Neural cell (in vitro differentiated cells): ENCODE measurements at regions not wholly inside any gene's neighbourhood (a gene's known extent, or its start where the extent isn't known, plus 50 kb on each side); places are given as distances from the start of the nearest gene placed in this dataset.
"Not testable (repeated sequence)": the region's sequence is repeated elsewhere in the genome, so short reads cannot be mapped to it uniquely, and the experiment has no call there.

Experiments
- H2AFZ ChIP-seq: fragments of 200-600, 300-800 bp; sonication (generic), shearing (Covaris generic); 2 replicates; pipeline ENCODE4 v1.6.0; 2014; ENCODE audit warnings: low read depth, mild to moderate bottlenecking, antibody characterized with exemption, low read length, moderate library complexity
- H3F3A ChIP-seq: fragments of 200-600 bp; shearing (Covaris generic); 2 replicates; pipeline ENCODE4 v1.6.1; 2016; ENCODE audit warnings: mild to moderate bottlenecking, moderate library complexity, mixed read lengths, antibody characterized with exemption, low read length; ENCODE audit not compliant: insufficient read depth, poor library complexity, severe bottlenecking
- H3K27ac ChIP-seq: fragments of 200-600, 300-800 bp; sonication (generic), shearing (Covaris generic); 2 replicates; pipeline ENCODE4 v1.5.1; 2014; ENCODE audit warnings: mild to moderate bottlenecking, low read length, moderate library complexity
- H3K27me3 ChIP-seq: fragments of 300-800, 200-600 bp; sonication (generic), shearing (Covaris generic); 2 replicates; pipeline ENCODE4 v1.6.0; 2014; ENCODE audit warnings: mild to moderate bottlenecking, low read depth, low read length, moderate library complexity; ENCODE audit not compliant: insufficient read depth
- H3K36me3 ChIP-seq: fragments of 300-800, 200-600 bp; sonication (generic), shearing (Covaris generic); 2 replicates; pipeline ENCODE4 v1.5.1; 2014; ENCODE audit warnings: mild to moderate bottlenecking, antibody characterized with exemption, low read length, moderate library complexity; ENCODE audit not compliant: insufficient read depth
- H3K4me2 ChIP-seq: fragments of 300-800, 200-600 bp; sonication (generic), shearing (Covaris generic); 2 replicates; pipeline ENCODE4 v1.6.0; 2014; ENCODE audit warnings: mild to moderate bottlenecking, low read length
- H3K4me3 ChIP-seq: fragments of 300-800, 200-600 bp; sonication (generic), shearing (Covaris generic); 2 replicates; pipeline ENCODE4 v1.5.1; 2014; ENCODE audit warnings: mild to moderate bottlenecking, low read length, moderate library complexity
- H3K79me2 ChIP-seq: fragments of 200-600 bp; shearing (Covaris generic); replicated peaks from 2 replicates; pipeline ENCODE4 v1.6.0; 2014; ENCODE audit warnings: mild to moderate bottlenecking, low read length, moderate library complexity; ENCODE audit not compliant: insufficient read depth
- H3K9ac ChIP-seq: fragments of 300-800, 200-600 bp; sonication (generic), shearing (Covaris generic); 2 replicates; pipeline ENCODE4 v1.6.1; 2016; ENCODE audit warnings: mild to moderate bottlenecking, low read length, mixed read lengths
- H3K9me2 ChIP-seq: fragments of 200-600 bp; shearing (Covaris generic); 2 replicates; pipeline ENCODE4 v1.6.1; 2016; ENCODE audit warnings: mild to moderate bottlenecking, low read length, mixed read lengths; ENCODE audit not compliant: insufficient read depth
- H3K9me3 ChIP-seq: fragments of 200-600, 300-800 bp; sonication (generic), shearing (Covaris generic); 2 replicates; pipeline ENCODE4 v1.6.1; 2016; ENCODE audit warnings: mild to moderate bottlenecking, mixed run types, low read length, moderate library complexity, mixed read lengths
- H4K20me1 ChIP-seq: fragments of 200-600 bp; shearing (Covaris generic); 2 replicates; pipeline ENCODE4 v1.6.1; 2016; ENCODE audit warnings: mild to moderate bottlenecking, mixed run types; ENCODE audit not compliant: insufficient read depth

DNA sequence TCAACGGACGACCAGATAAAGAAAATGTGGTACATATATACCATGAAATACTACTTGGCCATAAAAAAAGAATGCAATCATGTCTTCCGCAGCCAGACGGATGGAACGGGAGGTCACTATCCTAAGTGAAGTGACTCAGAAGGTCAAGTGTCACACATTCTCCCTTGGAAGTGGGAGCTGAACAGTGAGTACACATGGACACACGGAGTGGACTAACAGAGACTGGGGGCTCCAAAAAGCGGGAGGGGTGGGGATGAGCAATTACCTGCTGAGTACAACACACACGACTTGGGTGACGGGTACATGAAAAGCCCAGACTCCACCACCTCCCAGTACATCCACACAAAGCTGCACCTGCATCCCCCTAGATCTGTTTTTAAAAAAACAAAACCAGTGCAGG lies 62.5 kb upstream of the TNK2 start:
- H3F3A ChIP-seq, H3K4me3 ChIP-seq, H3K79me2 ChIP-seq, H3K27ac ChIP-seq, H3K9ac ChIP-seq, H3K4me2 ChIP-seq, H3K9me2 ChIP-seq, H3K36me3 ChIP-seq, H2AFZ ChIP-seq, H3K27me3 ChIP-seq, H3K9me3 ChIP-seq, H4K20me1 ChIP-seq: not testable (repeated sequence)

DNA sequence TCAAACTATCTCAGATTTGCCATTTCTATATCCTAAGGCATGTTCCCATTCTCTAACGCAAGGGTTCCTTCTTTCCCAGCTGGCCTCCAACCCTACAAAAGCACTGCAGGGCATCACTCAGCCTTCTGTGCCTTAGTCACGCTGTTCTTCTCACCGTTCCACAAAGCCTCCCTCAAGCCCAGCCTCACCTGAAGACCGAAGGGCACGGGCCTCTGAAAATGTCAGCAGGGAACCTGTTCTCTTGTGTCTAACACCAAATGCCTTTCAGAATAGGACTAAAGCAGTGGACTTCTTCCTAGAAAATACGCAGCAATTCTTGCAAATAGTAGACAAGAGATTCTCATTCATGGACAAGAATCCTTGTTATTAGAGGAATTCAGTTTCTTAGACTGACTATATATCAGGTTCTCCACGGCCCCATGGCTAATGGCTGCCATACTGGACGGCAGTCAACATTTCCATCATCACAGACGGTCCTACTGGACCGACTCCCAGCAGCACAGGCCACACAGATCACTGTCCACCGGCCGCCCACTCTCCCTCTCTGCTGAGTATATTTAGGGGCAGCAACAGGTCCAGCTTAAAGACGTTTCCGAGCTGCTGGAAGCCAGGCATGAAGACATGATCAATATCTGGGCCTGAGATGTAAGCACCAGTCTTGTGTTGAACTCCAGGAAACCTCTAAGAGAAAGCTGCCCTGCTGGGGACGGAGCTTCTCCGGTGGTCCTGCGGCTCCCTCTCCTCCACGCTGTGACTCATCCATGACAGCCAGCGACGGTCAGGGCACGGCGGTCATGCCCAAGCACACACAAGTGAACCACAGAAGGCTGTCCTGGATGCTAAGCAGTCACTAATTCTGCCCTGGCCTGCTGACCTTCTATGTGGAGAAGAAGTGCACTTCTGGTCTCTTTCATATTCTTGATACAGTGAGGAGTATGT lies 61.8 kb upstream of the TNK2 start:
- not testable (repeated sequence) for H4K20me1 ChIP-seq, H3K27me3 ChIP-seq, H2AFZ ChIP-seq, H3K9me2 ChIP-seq, H3K36me3 ChIP-seq, H3K4me2 ChIP-seq, H3K79me2 ChIP-seq, H3K27ac ChIP-seq, H3K9me3 ChIP-seq, H3K4me3 ChIP-seq, H3F3A ChIP-seq, H3K9ac ChIP-seq

- H2AFZ ChIP-seq, H3K79me2 ChIP-seq, H4K20me1 ChIP-seq, H3K9me3 ChIP-seq, H3K36me3 ChIP-seq, H3K9me2 ChIP-seq, H3K27ac ChIP-seq, H3K9ac ChIP-seq, H3F3A ChIP-seq, H3K4me3 ChIP-seq, H3K4me2 ChIP-seq, H3K27me3 ChIP-seq: not testable (repeated sequence)
Observed at GRCh38 chr3:195969341-195969740, 61.0 kb upstream of the TNK2 start.

DNA sequence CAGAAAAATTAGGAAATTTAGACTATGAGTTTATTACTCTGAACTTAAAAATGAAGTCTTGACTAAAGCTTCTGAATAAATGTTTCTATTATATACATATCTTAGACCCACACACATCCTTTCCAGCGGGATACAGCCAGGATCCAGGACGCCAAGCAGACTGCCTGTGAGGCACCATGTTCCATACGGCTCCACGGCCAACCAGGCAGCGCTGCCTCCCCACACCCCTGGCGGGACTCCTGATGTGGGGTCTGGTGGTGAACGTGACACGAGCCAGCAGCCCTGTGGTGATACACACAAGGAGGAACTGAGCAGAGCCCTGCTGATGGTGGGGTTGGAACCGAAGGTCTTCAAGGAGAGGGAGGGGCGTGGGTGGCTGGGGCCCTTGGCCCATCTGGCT lies 59.8 kb upstream of the TNK2 start:
- not testable (repeated sequence) for H3K9ac ChIP-seq, H3K27me3 ChIP-seq, H4K20me1 ChIP-seq, H3K36me3 ChIP-seq, H3K9me2 ChIP-seq, H2AFZ ChIP-seq, H3K9me3 ChIP-seq, H3K4me2 ChIP-seq, H3F3A ChIP-seq, H3K27ac ChIP-seq, H3K4me3 ChIP-seq, H3K79me2 ChIP-seq

GRCh38 chr3:195967387-195967720 lies 59.0 kb upstream of the TNK2 start:
- H3K79me2 ChIP-seq, H3K9ac ChIP-seq, H3K4me2 ChIP-seq, H2AFZ ChIP-seq, H3K9me3 ChIP-seq, H3K36me3 ChIP-seq, H3K9me2 ChIP-seq, H3K27me3 ChIP-seq, H3F3A ChIP-seq, H3K4me3 ChIP-seq, H3K27ac ChIP-seq, H4K20me1 ChIP-seq: not testable (repeated sequence)

DNA sequence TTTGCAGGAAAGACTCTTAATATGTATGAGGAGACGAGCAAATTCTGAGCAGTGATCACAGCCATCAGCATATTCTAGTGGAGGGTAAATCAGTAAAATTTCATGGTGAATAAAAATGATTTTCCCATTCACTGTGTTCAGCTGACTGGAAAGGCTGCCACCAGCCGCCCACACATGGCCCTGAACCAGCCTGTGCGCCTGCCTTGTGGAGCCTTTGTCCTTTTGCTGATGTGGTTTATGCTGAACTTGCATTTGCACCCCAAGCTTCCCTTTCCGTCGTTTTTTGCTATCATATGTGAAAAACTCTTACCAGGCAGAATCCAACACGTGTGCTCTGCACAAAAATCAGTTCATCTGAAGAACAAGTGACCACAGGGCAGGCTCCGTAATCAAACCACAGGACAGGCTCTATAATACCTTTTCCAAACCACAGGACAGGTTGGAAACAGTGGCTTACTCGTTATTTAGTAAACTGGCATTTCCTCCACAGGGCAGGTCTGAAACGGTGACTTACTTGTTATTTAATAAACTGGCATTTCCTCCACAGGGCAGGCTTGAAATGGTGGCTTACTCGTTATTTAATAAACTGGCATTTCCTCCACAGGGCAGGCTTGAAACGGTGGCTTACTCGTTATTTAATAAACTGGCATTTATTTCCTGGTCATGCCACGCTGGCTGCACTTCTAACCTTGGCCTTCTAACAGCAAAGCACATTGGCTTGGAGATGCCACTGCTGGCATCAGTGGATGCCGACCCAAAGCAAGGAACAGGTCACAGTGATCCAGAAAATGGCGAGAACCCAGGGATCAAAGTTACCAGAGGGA lies 58.4 kb upstream of the TNK2 start:
- H4K20me1 ChIP-seq, H3K79me2 ChIP-seq, H3K27me3 ChIP-seq, H3K27ac ChIP-seq, H3K4me3 ChIP-seq, H3K4me2 ChIP-seq, H3K9ac ChIP-seq, H3F3A ChIP-seq, H2AFZ ChIP-seq, H3K9me3 ChIP-seq, H3K9me2 ChIP-seq, H3K36me3 ChIP-seq: not testable (repeated sequence)

- H3K9me3 ChIP-seq, H3K27ac ChIP-seq, H3K79me2 ChIP-seq, H4K20me1 ChIP-seq, H3K9me2 ChIP-seq, H2AFZ ChIP-seq, H3K9ac ChIP-seq, H3K4me3 ChIP-seq, H3K4me2 ChIP-seq, H3K36me3 ChIP-seq, H3F3A ChIP-seq, H3K27me3 ChIP-seq: not testable (repeated sequence)
Observed at GRCh38 chr3:195965217-195965616, 56.9 kb upstream of the TNK2 start.
